Breast epithelium (tissue), 4 donors: ENCODE measurements at regions not wholly inside any gene's neighbourhood (a gene's known extent, or its start where the extent isn't known, plus 50 kb on each side); places are given as distances from the start of the nearest gene placed in this dataset.

ENCODE experiments used
- DNase-seq, 2 donors: peaks; one replicate each; pipeline ENCODE4 v3.0.0-alpha.2; 2019; ENCODE audit warnings: low spot score in 2 of 2
- H3K27ac ChIP-seq, 2 donors: fragments of 200-600 bp; sonication (generic) in 1 of 2; one replicate each; pipeline ENCODE4 v1.5.1; 2016 to 2019; ENCODE audit warnings: mild to moderate bottlenecking in 1 of 2
- H3K27me3 ChIP-seq, 2 donors: fragments of 200-600 bp; sonication (generic) in 1 of 2; one replicate each; pipeline versions ENCODE4 v1.5.1 to v1.6.0; 2017 to 2019; ENCODE audit warnings: control low read depth in 1 of 2, mild to moderate bottlenecking in 1 of 2
- H3K36me3 ChIP-seq: fragments of 200-600 bp; one replicate; pipeline ENCODE4 v1.5.1; 2019
- H3K4me1 ChIP-seq, 2 donors: fragments of 200-600 bp; sonication (generic); one replicate each; pipeline ENCODE4 v1.5.1; 2016 to 2019; ENCODE audit warnings: control low read depth in 1 of 2
- H3K4me3 ChIP-seq, 3 donors: fragments of 200-600 bp; sonication (generic); 1 replicate in 2 of 3; 2 replicates in 1 of 3; pipeline ENCODE4 v1.5.1; 2016 to 2019; ENCODE audit warnings: mild to moderate bottlenecking in 3 of 3, moderate library complexity in 2 of 3
- H3K9me3 ChIP-seq, 2 donors: fragments of 200-600 bp; sonication (generic) in 1 of 2; one replicate each; pipeline ENCODE4 v1.5.1; 2016 to 2019; ENCODE audit warnings: control low read depth in 1 of 2
- CTCF ChIP-seq, 3 donors: fragments of 450-650 bp; IDR thresholded peaks; one replicate each; pipeline ENCODE4 v1.5.1; 2016 to 2017; ENCODE audit warnings: antibody characterized with exemption in 3 of 3, mild to moderate bottlenecking in 3 of 3, moderate library complexity in 3 of 3
- POLR2A ChIP-seq: fragments of 450-650 bp; IDR thresholded peaks from one replicate; pipeline ENCODE4 v1.6.1; 2016; ENCODE audit warnings: antibody characterized with exemption, mild to moderate bottlenecking, moderate library complexity
- POLR2AphosphoS5 ChIP-seq, 3 donors: sonication (generic); formaldehyde crosslinking; IDR thresholded peaks; one replicate each; pipeline ENCODE4 v1.6.1; 2017; ENCODE audit warnings: antibody characterized with exemption in 3 of 3
- intact Hi-C: fragments of 100-400 bp; cut with DNase I; formaldehyde crosslinking; loops from one replicate; pipeline ENCODE4 v1.15.1; 2023; ENCODE audit warnings: low total_unique reads

GRCh38 chr10:124213471-124213870 is 120.1 kb upstream of the CHST15 start:
- H3K4me1 ChIP-seq = no peaks in the 10 kb centered on the region
- no peak overlapping the region for H3K27ac ChIP-seq
- H3K4me3 ChIP-seq = no peak overlapping the region
- no peak for DNase-seq
- peaks cover 4 to 8% of the 10 kb centered on the region in 2 donors for H3K9me3 ChIP-seq
- TF ChIP-seq POLR2A = no peak
- no peak for TF ChIP-seq CTCF (IDR thresholded peaks at IDR 0.05)
- TF ChIP-seq POLR2AphosphoS5 (IDR thresholded peaks at IDR 0.05) = no peak
- H3K36me3 ChIP-seq = no peaks in the 10 kb centered on the region
- H3K27me3 ChIP-seq = no peaks in the 10 kb centered on the region
- intact Hi-C loops = no loop called here

GRCh38 chr10:124212702-124213101 is 119.3 kb upstream of the CHST15 start:
- TF ChIP-seq POLR2A (no peak), POLR2AphosphoS5 (IDR thresholded peaks at IDR 0.05) (no peak), CTCF (IDR thresholded peaks at IDR 0.05) (no peak)
- no peaks in the 10 kb centered on the region for H3K36me3 ChIP-seq

DNA sequence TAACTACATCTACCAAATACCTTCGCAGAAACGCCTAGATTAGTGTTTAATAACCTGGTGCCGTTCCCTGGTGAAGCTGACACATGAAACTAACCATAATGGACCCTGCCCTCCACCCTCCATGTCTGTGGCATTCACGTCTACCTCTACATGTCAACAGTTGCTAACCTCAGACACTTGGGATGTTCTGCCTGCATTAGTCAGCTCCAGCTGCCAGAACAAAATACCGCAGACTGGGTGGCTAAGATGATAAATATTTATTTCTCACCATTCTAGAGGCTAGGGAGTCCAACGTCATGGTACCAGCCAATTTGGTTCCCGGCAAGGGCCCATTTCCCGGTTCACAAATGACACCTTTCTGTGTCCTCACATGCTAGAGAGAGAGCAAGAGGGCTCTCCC is 118.5 kb upstream of the CHST15 start:
- Histone ChIP-seq H3K36me3 (no peaks in the 10 kb centered on the region), H3K27me3 (no peaks in the 10 kb centered on the region), H3K4me1 (no peaks in the 10 kb centered on the region), H3K27ac (no peak overlapping the region), H3K9me3 (peaks cover 4 to 8% of the 10 kb centered on the region in 2 donors), H3K4me3 (no peak overlapping the region)
- TF ChIP-seq POLR2AphosphoS5 (IDR thresholded peaks at IDR 0.05) (no peak), CTCF (IDR thresholded peaks at IDR 0.05) (no peak), POLR2A (no peak)
- intact Hi-C loops = no loop called here
- no peak for DNase-seq

More at GRCh38 chr10:124212702-124213101, 119.3 kb upstream of the CHST15 start:
- Histone ChIP-seq H3K27ac (no peak overlapping the region), H3K4me1 (no peaks in the 10 kb centered on the region), H3K9me3 (peaks cover 4 to 8% of the 10 kb centered on the region in 2 donors), H3K4me3 (no peak overlapping the region), H3K27me3 (no peaks in the 10 kb centered on the region)
- DNase-seq = no peak
- intact Hi-C loops = no loop called here

GRCh38 chr10:124210263-124210662 is 116.9 kb upstream of the CHST15 start:
- Histone ChIP-seq H3K4me1 (no peaks in the 10 kb centered on the region), H3K27ac (no peak overlapping the region), H3K9me3 (peaks cover 4 to 8% of the 10 kb centered on the region in 2 donors), H3K27me3 (no peaks in the 10 kb centered on the region), H3K4me3 (no peak overlapping the region), H3K36me3 (no peaks in the 10 kb centered on the region)
- TF ChIP-seq POLR2A (no peak), POLR2AphosphoS5 (IDR thresholded peaks at IDR 0.05) (no peak), CTCF (IDR thresholded peaks at IDR 0.05) (no peak)
- intact Hi-C loops = no loop called here
- no peak for DNase-seq

DNA sequence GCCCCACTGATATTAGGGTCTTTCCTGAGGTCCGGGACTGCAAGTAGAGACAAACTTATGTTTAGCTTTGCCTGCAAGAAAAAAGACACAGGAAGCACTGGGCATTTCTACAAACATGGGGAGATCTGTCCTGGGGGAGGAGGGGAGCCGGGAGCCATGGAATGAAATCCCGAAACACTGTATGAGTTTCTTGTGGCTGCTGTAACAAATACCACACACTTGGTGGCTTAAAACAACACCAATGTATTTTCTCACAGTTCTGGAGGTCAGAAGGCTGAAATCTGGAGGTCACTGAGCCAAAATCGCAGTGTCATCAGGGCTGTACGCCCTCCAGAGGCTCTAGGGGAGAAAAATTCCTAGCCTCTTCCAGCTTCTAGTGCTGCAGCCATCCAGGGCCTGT is 114.0 kb upstream of the CHST15 start:
- intact Hi-C loops = no loop called here
- TF ChIP-seq POLR2A (no peak), CTCF (IDR thresholded peaks at IDR 0.05) (no peak), POLR2AphosphoS5 (IDR thresholded peaks at IDR 0.05) (no peak)
- Histone ChIP-seq H3K4me1 (no peaks in the 10 kb centered on the region), H3K36me3 (no peaks in the 10 kb centered on the region), H3K9me3 (peaks cover 4 to 8% of the 10 kb centered on the region in 2 donors), H3K4me3 (no peak overlapping the region), H3K27me3 (no peaks in the 10 kb centered on the region), H3K27ac (no peak overlapping the region)
- DNase-seq = no peak
